Fibroblast of pulmonary artery (primary cell): ENCODE measurements at regions not wholly inside any gene's neighbourhood (a gene's known extent, or its start where the extent isn't known, plus 50 kb on each side); places are given as distances from the start of the nearest gene placed in this dataset.

Source experiments
- DNase-seq: peaks from one replicate; pipeline ENCODE4 v3.0.0-alpha.2; 2010; ENCODE audit warnings: low read depth
- H3K4me3 ChIP-seq: replicated peaks from 2 replicates; pipeline ENCODE4 v1.5.1; 2011; ENCODE audit warnings: low read depth, mild to moderate bottlenecking, control low read depth, low read length, moderate library complexity
- CTCF ChIP-seq: IDR thresholded peaks from 2 replicates; pipeline ENCODE4 v1.5.1; 2011; ENCODE audit warnings: mild to moderate bottlenecking, control low read depth, low read length, inconsistent platforms; ENCODE audit errors: missing control alignments

- no peak overlapping the region for H3K4me3 ChIP-seq
- DNase-seq: no peak
- TF ChIP-seq CTCF: no peak
Observed at GRCh38 chr3:182470187-182470586, 323.1 kb upstream of the ATP11B start.

GRCh38 chr3:182473191-182473710 lies 320.1 kb upstream of the ATP11B start:
- no peak for TF ChIP-seq CTCF

GRCh38 chr3:182478369-182478768 lies 314.9 kb upstream of the ATP11B start:
- no peak for DNase-seq
- H3K4me3 ChIP-seq: no peak overlapping the region
- TF ChIP-seq CTCF: no peak

More at GRCh38 chr3:182473191-182473710, 320.1 kb upstream of the ATP11B start:
- no peak for DNase-seq
- H3K4me3 ChIP-seq: no peak overlapping the region

- no peak for DNase-seq
- H3K4me3 ChIP-seq: no peak overlapping the region
- TF ChIP-seq CTCF: no peak
Observed at GRCh38 chr3:182479419-182480336, 313.6 kb upstream of the ATP11B start.

- TF ChIP-seq CTCF: no peak
- DNase-seq: no peak
- H3K4me3 ChIP-seq: no peak overlapping the region
Observed at GRCh38 chr3:182482705-182483104, 310.6 kb upstream of the ATP11B start.

DNA sequence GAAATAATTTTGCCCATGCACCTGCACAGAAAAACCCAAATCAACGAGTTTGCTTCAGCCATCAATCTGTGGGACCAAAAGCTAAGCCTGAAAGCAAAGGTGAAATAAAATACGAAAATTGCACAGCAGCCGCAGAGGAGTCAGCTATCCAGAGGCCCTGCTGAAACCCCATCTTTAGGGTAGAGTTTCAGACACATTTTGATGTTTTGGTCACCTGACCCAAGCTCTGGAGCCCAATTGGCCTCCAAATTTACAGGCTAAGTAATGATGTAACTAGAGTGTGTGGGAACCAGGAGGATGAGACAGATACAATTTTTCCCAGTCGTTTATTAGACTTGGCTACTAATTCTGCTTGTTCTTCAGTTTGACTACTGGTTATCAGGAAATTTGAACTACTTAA lies 308.6 kb upstream of the ATP11B start:
- H3K4me3 ChIP-seq: no peak overlapping the region
- TF ChIP-seq CTCF: no peak
- DNase-seq: no peak
